SK-N-SH treated with all-trans-retinoic acid at 6 μM for 48 hours (cell line): ENCODE measurements at regions not wholly inside any gene's neighbourhood (a gene's known extent, or its start where the extent isn't known, plus 50 kb on each side); places are given as distances from the start of the nearest gene placed in this dataset.

Experiments
- OSR1 ChIP-seq: fragments of 250-450 bp; sonication (Bioruptor Pico); IDR thresholded peaks from 2 replicates; pipeline ENCODE4 v1.8.0; 2022; ENCODE audit warnings: moderate library complexity, mild to moderate bottlenecking, inconsistent platforms
- PATZ1 ChIP-seq: fragments of 250-450 bp; sonication (Bioruptor Pico); IDR thresholded peaks from 2 replicates; pipeline ENCODE4 v1.8.0; 2020; ENCODE audit warnings: mild to moderate bottlenecking, moderate library complexity, borderline replicate concordance
- POU6F1 ChIP-seq: fragments of 250-450 bp; sonication (Bioruptor Pico); IDR thresholded peaks from 2 replicates; pipeline ENCODE4 v1.8.0; 2021; ENCODE audit warnings: low read depth, mild to moderate bottlenecking, moderate library complexity, borderline replicate concordance
- ZFP30 ChIP-seq: fragments of 450-650 bp; formaldehyde crosslinking; IDR thresholded peaks from 2 replicates; pipeline ENCODE4 v1.5.0; 2022; ENCODE audit warnings: mild to moderate bottlenecking, moderate library complexity

GRCh38 chr18:39134255-39134654 is 1568.7 kb upstream of the CELF4 start:
- TF ChIP-seq ZFP30 = no peak
- TF ChIP-seq POU6F1 = no peak
- TF ChIP-seq PATZ1 (CRISPR knock-in tag) = no peak
- TF ChIP-seq OSR1 (CRISPR knock-in tag) = no peak
